B cell (primary cell): ENCODE measurements at regions not wholly inside any gene's neighbourhood (a gene's known extent, or its start where the extent isn't known, plus 50 kb on each side); places are given as distances from the start of the nearest gene placed in this dataset.

Source experiments
- ATAC-seq: fragments of 200-7000 bp; cut with Tn5 transposase; one replicate; pipeline ENCODE4 v1.10.0; 2021; ENCODE audit warnings: low read depth, mild to moderate bottlenecking, moderate number of reproducible peaks, moderate library complexity
- CTCF ChIA-PET: fragments of 350-600 bp; sonication (Branson Sonifier 250); formaldehyde crosslinking; loops from one replicate; lab custom pipeline; 2021; ENCODE audit warnings: antibody characterized with exemption, inconsistent platforms; lab: Charles Lee
- POLR2A ChIA-PET: fragments of 350-600 bp; sonication (Branson Sonifier 250); formaldehyde crosslinking; loops from one replicate; lab custom pipeline; 2021; ENCODE audit warnings: antibody characterized with exemption; lab: Charles Lee
- DNase-seq: peaks from one replicate; pipeline ENCODE4 v3.0.0; 2013
- H2AFZ ChIP-seq: 2 replicates; pipeline ENCODE4 v1.6.1; 2012; ENCODE audit warnings: mild to moderate bottlenecking, low read depth, low read length; ENCODE audit not compliant: insufficient read depth, poor library complexity, severe bottlenecking
- H3K27ac ChIP-seq, 2 donors: 1 replicate in 1 of 2; 2 replicates in 1 of 2; pipeline ENCODE4 v1.5.1; 2012 to 2013; ENCODE audit warnings: low read length in 2 of 2, mild to moderate bottlenecking in 2 of 2, moderate library complexity in 1 of 2
- H3K27me3 ChIP-seq, 4 experiments: fragments of 200-600 bp in 1 of 4; sonication (generic) in 1 of 4; replicated peaks in 1 of 4; 1 replicate in 2 of 4; 2 replicates in 2 of 4; pipeline versions ENCODE4 v1.6.1 to v1.7.0; 2013 to 2016; ENCODE audit warnings: low read length in 3 of 4, mild to moderate bottlenecking in 2 of 4, mixed read lengths in 1 of 4, moderate library complexity in 1 of 4; ENCODE audit not compliant: insufficient read depth in 4 of 4, control insufficient read depth in 3 of 4; ENCODE audit errors: control extremely low read depth in 1 of 4
- H3K36me3 ChIP-seq, 2 experiments: replicated peaks in 1 of 2; 1 replicate in 1 of 2; 2 replicates in 1 of 2; pipeline versions ENCODE4 v1.6.1 to v1.7.1; 2013; ENCODE audit warnings: low read length in 1 of 2; ENCODE audit not compliant: insufficient read depth in 2 of 2, control insufficient read depth in 1 of 2; ENCODE audit errors: control extremely low read depth in 1 of 2, extremely low read depth in 1 of 2
- H3K4me1 ChIP-seq, 2 donors: fragments of 200-600 bp in 1 of 2; sonication (generic) in 1 of 2; 1 replicate in 1 of 2; 2 replicates in 1 of 2; pipeline versions ENCODE4 v1.5.1 to v1.6.1; 2013 to 2017; ENCODE audit warnings: low read length in 2 of 2; ENCODE audit not compliant: control insufficient read depth in 2 of 2, insufficient read depth in 2 of 2
- H3K4me2 ChIP-seq: replicated peaks from 2 replicates; pipeline ENCODE3; 2012; ENCODE audit warnings: mild to moderate bottlenecking, low read depth, low read length; ENCODE audit not compliant: poor library complexity, severe bottlenecking
- H3K4me3 ChIP-seq, 5 experiments: fragments of 200-600 bp in 1 of 5; sonication (generic) in 1 of 5; 1 replicate in 3 of 5; 2 replicates in 2 of 5; pipeline versions ENCODE4 v1.5.1 to v1.7.0; 2011 to 2016; ENCODE audit warnings: low read length in 4 of 5, mild to moderate bottlenecking in 4 of 5, low read depth in 2 of 5, control low read depth in 1 of 5, moderate library complexity in 1 of 5; ENCODE audit not compliant: insufficient read depth in 1 of 5; ENCODE audit errors: control extremely low read depth in 1 of 5, extremely low read depth in 1 of 5
- H3K79me2 ChIP-seq: fragments of 200-600 bp; sonication (generic); one replicate; pipeline ENCODE4 v1.6.0; 2016; ENCODE audit warnings: low read length; ENCODE audit not compliant: control insufficient read depth, insufficient read depth
- H3K9ac ChIP-seq: fragments of 200-600 bp; sonication (generic); 2 replicates; pipeline ENCODE4 v1.6.1; 2017; ENCODE audit warnings: mild to moderate bottlenecking, low read length, moderate library complexity
- H3K9me3 ChIP-seq, 3 donors: one replicate each; pipeline versions ENCODE4 v1.6.1 to v1.7.1; 2013; ENCODE audit warnings: low read length in 2 of 3; ENCODE audit not compliant: control insufficient read depth in 2 of 3, insufficient read depth in 1 of 3; ENCODE audit errors: control extremely low read depth in 1 of 3
- H4K20me1 ChIP-seq: 2 replicates; pipeline ENCODE4 v1.6.0; 2012; ENCODE audit warnings: mild to moderate bottlenecking, low read length; ENCODE audit not compliant: insufficient read depth, control insufficient read depth, poor library complexity, severe bottlenecking
- H3K27ac Mint-ChIP-seq: one replicate; pipeline ENCODE4 v1.8.0; 2021; ENCODE audit warnings: mixed read lengths
- H3K27me3 Mint-ChIP-seq: one replicate; pipeline ENCODE4 v1.8.0; 2021; ENCODE audit warnings: mixed read lengths
- H3K4me1 Mint-ChIP-seq: one replicate; pipeline ENCODE4 v1.8.0; 2021; ENCODE audit warnings: mixed read lengths
- H3K4me3 Mint-ChIP-seq: one replicate; pipeline ENCODE4 v1.8.0; 2021; ENCODE audit warnings: mixed read lengths
- H3K9me3 Mint-ChIP-seq: one replicate; pipeline ENCODE4 v1.8.0; 2022; ENCODE audit warnings: mixed read lengths; ENCODE audit not compliant: insufficient read depth
- CTCF ChIP-seq: fragments of 200-600 bp; IDR thresholded peaks from one replicate; pipeline ENCODE4 v1.8.0; 2022; ENCODE audit warnings: antibody characterized with exemption, mild to moderate bottlenecking
- EZH2 ChIP-seq: IDR thresholded peaks from 2 replicates; pipeline ENCODE4 v1.6.1; 2012; ENCODE audit warnings: borderline replicate concordance, low read depth, mild to moderate bottlenecking, moderate library complexity, low read length; ENCODE audit not compliant: insufficient read depth, poor library complexity, severe bottlenecking
- WGBS: methylation state at CpG from one replicate; pipeline ENCODE4 v1.1.5; 2013; ENCODE audit warnings: missing lambda C conversion rate; ENCODE audit not compliant: insufficient coverage; 5-methylcytosine and 5-hydroxymethylcytosine counted together
- intact Hi-C: fragments of 100-400 bp; cut with micrococcal nuclease; formaldehyde crosslinking; loops from one replicate; pipeline ENCODE4 v1.10.0; 2022

GRCh38 chr10:21463436-21463835 is 62.0 kb downstream of the SKIDA1 start:
- DNase-seq (no peak), ATAC-seq (no peak)
- Mint-ChIP-seq H3K27ac (no peak overlapping the region), H3K4me3 (no peak overlapping the region), H3K4me1 (no peaks in the 10 kb centered on the region), H3K9me3 (no peaks in the 10 kb centered on the region), H3K27me3 (peaks cover 2% of the 10 kb centered on the region)
- POLR2A ChIA-PET = no interaction called here
- Histone ChIP-seq H2AFZ (no peak overlapping the region), H3K4me1 (no peaks in the 10 kb centered on the region), H4K20me1 (no peaks in the 10 kb centered on the region), H3K27ac (no peak overlapping the region), H3K27me3 (peaks cover 0 to 3% (median 0%) of the 10 kb centered on the region in 4 experiments), H3K79me2 (no peaks in the 10 kb centered on the region), H3K4me3 (no peak overlapping the region), H3K9me3 (peaks cover 0 to 3% (median 0%) of the 10 kb centered on the region in 3 donors), H3K9ac (no peak overlapping the region), H3K36me3 (no peaks in the 10 kb centered on the region), H3K4me2 (no peak overlapping the region)
- TF ChIP-seq EZH2 (no peak), CTCF (no peak)
- intact Hi-C loops = no loop called here
- CTCF ChIA-PET = no interaction called here
- WGBS = 60% methylated on average over 2 of the region's 3 CpGs

- intact Hi-C loops = no loop called here
- H3K4me1 ChIP-seq = no peaks in the 10 kb centered on the region
- H3K9me3 Mint-ChIP-seq = no peaks in the 10 kb centered on the region
- peaks cover 4% of the 10 kb centered on the region for H3K27me3 Mint-ChIP-seq
- peaks cover 0 to 8% (median 0%) of the 10 kb centered on the region in 3 donors for H3K9me3 ChIP-seq
- ChIA-PET POLR2A (no interaction called here), CTCF (no interaction called here)
- TF ChIP-seq EZH2 (no peak), CTCF (no peak)
- no peaks in the 10 kb centered on the region for H3K4me1 Mint-ChIP-seq
- H4K20me1 ChIP-seq = no peaks in the 10 kb centered on the region
- no peaks in the 10 kb centered on the region for H3K36me3 ChIP-seq
- WGBS = no CpG with 5 or more reads among the region's 5 CpGs
- ATAC-seq (no peak), DNase-seq (no peak)
- H3K9ac ChIP-seq = no peak overlapping the region
- no peaks in the 10 kb centered on the region for H3K79me2 ChIP-seq
- H3K4me3 ChIP-seq = no peak overlapping the region
- H3K4me2 ChIP-seq = no peak overlapping the region
- H3K27ac Mint-ChIP-seq = no peak overlapping the region
- H3K27ac ChIP-seq = no peak overlapping the region
- peaks cover 0 to 3% (median 0%) of the 10 kb centered on the region in 4 experiments for H3K27me3 ChIP-seq
- H3K4me3 Mint-ChIP-seq = no peak overlapping the region
- no peak overlapping the region for H2AFZ ChIP-seq
Observed at GRCh38 chr10:21458126-21458871, 67.2 kb downstream of the SKIDA1 start.
